Choroid plexus epithelial cell (primary cell): ENCODE measurements at regions not wholly inside any gene's neighbourhood (a gene's known extent, or its start where the extent isn't known, plus 50 kb on each side); places are given as distances from the start of the nearest gene placed in this dataset.

Experiments used
- DNase-seq: peaks from one replicate; pipeline ENCODE4 v3.0.0-alpha.2; 2010; ENCODE audit warnings: low read depth
- H3K4me3 ChIP-seq: 2 replicates; pipeline ENCODE4 v1.5.1; 2011; ENCODE audit warnings: low read depth, mild to moderate bottlenecking, control low read depth, low read length, moderate library complexity
- CTCF ChIP-seq: conservative IDR thresholded peaks from 2 replicates; pipeline ENCODE4 v1.5.1; 2011; ENCODE audit warnings: low read depth, mild to moderate bottlenecking, control low read depth, inconsistent platforms, low read length, moderate library complexity

GRCh38 chr20:58099291-58099935 is 129.0 kb downstream of the ANKRD60 start:
- TF ChIP-seq CTCF, result no peak
- no peak overlapping the region for H3K4me3 ChIP-seq
- DNase-seq, result no peak

- DNase-seq, result no peak
- no peak overlapping the region for H3K4me3 ChIP-seq
- no peak for TF ChIP-seq CTCF
These were observed 129.9 kb downstream of the ANKRD60 start for GRCh38 chr20:58098571-58098970.

- H3K4me3 ChIP-seq, result no peak overlapping the region
- no peak for DNase-seq
- no peak for TF ChIP-seq CTCF
These were observed 130.5 kb downstream of the ANKRD60 start for GRCh38 chr20:58097943-58098342.

- no peak for DNase-seq
- H3K4me3 ChIP-seq, result no peak overlapping the region
- TF ChIP-seq CTCF, result no peak
These were observed 131.0 kb downstream of the ANKRD60 start for GRCh38 chr20:58097429-58097828.

- no peak overlapping the region for H3K4me3 ChIP-seq
- TF ChIP-seq CTCF, result no peak
- no peak for DNase-seq
These were observed 131.5 kb downstream of the ANKRD60 start for GRCh38 chr20:58096880-58097423.

GRCh38 chr20:58094698-58095097 is 133.8 kb downstream of the ANKRD60 start:
- DNase-seq, result no peak
- no peak for TF ChIP-seq CTCF
- H3K4me3 ChIP-seq, result no peak overlapping the region

GRCh38 chr20:58094160-58094559 is 134.3 kb downstream of the ANKRD60 start:
- no peak for TF ChIP-seq CTCF
- H3K4me3 ChIP-seq, result no peak overlapping the region
- no peak for DNase-seq
